SW480 (cell line): ENCODE measurements at regions not wholly inside any gene's neighbourhood (a gene's known extent, or its start where the extent isn't known, plus 50 kb on each side); places are given as distances from the start of the nearest gene placed in this dataset.
"Not testable (repeated sequence)": the region's sequence is repeated elsewhere in the genome, so short reads cannot be mapped to it uniquely, and the experiment has no call there.

Experiments
- DNase-seq: peaks from one replicate; pipeline ENCODE4 v3.0.0-alpha.2; 2016; ENCODE audit warnings: low spot score

DNA sequence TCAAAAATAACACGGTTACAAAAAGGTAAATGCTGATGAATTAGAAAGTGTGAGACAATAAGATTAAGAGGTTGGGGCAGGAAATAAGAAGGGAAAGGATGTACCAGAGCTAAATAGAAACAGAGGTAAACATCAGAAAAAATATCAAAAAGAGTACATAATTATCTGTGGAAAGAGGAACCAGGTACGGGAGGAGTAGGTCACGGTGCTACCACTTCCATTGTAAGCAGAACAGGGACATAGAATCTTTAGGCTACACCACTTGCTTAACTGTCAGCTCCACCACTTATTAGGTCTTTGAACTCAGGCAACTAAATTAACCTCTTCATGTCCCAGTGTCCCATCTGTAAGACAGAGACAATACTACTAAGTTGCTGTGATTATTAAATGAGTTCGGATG, 350.3 kb downstream of the LRATD1 start:
- DNase-seq = no peak

DNA sequence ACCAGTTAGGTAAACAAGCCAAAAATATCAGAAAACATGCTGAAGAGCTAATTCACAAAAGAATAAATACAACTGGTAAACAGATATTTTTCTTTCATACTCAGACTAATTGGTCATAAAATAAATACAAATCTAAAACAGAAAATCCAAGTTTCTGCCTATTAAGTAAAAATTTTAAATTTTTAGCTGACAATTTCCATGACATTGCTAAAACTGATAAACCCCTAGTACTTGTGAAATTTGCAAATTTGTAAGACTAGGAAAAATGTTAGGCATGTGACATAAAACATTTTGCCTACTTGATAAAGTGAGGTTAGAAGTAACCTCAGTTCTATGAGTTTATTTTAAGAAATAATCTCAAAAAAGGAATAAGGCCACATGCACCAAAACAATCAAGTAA, 356.1 kb downstream of the LRATD1 start:
- no peak for DNase-seq

DNA sequence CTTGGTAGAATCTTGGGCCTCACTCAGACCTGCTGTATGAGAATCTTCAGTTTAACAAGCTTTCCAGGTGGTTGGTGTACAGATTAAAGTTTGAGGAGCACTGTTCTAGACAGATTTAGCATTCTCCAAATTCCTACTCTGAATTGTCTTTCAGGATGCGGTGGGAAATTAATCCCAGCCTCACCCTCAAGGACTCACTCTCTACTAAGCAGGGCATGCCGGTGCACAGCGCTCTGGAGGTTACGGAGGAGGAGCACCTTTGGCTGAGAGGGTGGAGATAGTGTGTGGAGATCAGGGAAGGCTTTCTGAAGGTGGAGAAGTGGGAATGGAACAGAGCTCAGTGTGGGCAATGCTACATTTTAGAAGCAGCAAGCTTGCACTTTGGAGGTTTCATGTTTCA, 359.2 kb downstream of the LRATD1 start:
- no peak for DNase-seq

DNA sequence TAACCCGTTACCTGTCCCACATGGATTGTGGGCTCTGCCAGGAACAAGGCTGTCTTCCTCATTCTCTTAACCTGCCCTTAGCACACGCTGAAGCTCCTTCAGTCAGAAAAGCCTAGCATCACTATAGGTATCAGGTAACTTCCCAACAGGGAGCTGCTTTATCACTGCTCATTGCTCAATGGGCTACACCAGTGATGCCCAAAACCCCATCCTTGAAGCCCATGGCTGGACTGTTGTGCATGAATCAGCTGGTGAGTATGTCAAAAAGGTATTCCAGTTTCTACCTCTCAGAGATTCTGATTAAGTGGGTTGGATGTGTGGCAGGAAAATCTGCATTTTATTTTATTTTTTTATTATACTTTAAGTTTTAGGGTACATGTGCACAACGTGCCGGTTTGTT, 362.2 kb downstream of the LRATD1 start:
- DNase-seq = no peak

DNA sequence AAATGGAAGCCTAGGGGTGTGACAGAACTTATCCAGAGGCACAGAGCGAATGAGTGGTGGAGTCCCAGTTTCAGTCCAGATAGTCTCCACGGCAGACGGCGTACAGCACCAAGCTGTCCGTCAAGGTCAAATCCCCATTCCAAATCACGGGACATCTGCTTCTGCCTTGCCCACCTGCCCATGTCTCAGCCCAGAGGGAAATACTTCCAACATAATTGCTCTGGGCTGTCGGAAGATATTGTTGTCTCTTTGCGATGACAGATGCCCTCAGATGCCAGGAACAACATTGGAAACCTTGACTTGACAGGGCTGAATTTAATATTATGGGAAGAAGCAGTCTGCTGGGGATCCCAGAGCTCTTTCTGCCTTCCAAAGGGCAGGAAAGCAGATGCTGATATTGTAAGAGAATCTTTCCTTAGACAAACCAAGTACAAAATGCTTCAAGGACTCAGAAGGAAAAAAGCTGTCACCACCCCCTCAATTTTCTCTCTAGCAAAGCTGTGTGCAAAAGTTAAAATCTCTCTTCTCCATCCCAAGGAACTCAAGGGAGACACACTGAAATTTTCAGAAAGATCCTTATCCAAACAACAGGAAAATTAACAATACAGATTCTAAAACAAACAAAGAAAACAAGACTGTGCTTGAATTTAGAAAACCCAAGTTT, 364.0 kb downstream of the LRATD1 start:
- DNase-seq = no peak

DNA sequence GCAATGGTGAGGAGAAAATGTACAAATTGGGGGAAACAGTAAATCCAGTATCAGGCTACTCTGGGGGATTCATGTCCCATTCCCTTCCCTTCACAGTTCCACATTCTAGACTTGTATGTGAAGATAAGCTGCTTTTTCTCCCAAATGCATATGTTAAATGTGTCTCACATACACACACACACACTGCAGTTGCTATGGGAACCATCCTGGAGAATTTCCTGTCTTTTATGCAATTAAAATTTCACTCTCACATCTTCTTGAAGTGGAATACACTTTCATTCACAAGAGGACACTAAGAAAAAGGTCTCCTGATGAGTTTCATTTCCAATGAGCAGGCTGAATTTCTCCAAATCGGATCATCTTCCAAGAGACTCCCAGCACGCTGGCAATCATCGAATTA, 366.0 kb downstream of the LRATD1 start:
- no peak for DNase-seq

DNA sequence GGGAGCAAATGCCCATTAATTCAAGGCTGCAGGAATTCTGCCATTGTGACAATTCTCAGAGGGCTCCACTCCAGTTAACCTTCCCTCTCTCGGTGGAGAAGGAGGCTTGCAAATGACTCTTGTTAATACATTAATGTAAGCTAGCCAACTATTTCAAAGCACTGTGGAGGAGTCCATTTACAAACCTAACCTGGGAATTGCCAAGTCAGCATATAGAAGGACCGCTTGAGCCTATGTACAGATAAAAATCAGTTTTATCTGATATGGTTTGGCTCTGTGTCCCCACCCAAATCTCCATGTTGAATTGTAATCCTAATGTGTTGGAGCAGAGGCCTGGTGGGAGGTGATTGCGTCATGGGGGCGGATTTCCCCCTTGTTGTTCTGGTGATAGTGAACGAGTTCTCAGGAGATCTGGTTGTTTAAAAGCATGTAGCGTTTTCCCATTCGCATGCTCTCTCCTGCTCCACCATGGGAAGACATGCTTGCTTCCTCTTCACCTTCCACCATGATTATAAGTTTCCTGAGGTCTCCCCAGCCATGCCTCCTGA, 366.7 kb downstream of the LRATD1 start:
- DNase-seq = no peak

DNA sequence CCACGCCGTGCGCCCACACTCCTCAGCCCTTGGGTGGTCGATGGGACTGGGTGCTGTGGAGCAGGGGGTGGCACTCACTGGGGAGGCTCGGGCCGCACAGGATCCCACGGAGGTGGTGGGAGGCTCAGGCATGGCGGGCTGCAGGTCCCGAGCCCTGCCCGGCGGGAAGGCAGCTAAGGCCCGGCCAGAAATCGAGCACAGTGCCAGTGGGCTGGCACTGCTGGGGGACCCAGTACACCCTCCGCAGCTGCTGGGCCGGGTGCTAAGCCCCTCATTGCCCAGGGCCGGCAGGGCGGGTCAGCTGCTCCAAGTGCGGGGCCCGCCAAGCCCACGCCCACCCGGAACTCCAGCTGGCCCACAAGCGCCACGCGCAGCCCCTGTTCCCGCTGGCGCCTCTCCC, 370.0 kb downstream of the LRATD1 start:
- not testable (repeated sequence) for DNase-seq

DNA sequence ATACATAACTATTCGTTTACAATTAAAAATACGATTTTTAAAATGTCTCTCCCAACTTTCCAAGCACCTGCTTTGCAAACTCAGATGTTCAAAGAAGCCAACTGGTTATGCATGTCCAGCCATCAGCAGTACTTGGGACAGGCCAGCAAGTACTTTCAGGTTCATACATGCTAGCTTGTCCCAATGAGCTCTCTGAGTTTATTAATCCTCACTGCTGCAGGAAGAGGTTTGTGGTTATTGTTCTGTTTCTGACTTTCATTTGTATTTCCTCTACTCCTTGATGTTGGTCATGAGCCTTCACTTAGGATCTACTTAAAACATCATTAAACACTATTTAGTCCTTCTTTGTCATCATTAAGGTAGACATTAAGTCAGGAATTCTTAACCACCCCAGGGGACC, 374.1 kb downstream of the LRATD1 start:
- DNase-seq = no peak

DNA sequence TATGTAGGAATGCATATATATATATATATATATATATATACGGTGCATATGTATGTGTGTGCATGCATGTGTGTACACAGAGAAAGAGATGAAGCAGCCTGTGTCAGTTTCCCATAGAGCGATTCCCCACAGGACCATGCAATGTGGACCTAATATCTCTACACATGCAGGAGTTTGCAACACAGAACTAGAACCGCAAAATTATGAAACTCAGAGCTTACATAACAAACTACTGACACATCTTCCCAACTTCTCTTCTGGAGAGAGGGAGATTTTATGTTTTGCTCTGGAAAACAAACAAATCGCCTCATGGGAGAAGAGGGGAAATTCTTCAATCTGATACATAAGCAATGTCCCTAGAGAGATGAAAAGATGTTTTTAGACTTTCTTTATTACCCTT, 377.2 kb downstream of the LRATD1 start:
- no peak for DNase-seq

DNA sequence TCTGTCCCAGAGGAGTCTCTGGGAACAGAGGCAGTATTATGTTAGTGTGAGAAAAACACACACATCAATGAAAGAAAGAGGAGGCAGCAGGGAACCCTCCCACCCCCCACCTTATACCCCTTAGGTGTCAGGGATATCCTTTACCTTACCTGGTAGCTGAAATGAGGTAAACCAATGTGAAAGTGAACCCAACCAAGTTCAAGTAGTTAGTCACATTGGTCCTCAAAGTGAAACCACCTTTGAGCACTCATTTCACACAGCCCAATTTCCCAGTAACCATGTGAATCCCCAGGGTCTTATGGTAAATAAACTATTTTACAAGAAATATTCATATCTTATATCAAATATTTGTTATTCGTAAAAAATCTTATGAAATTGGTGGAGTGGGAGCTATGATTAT, 377.8 kb downstream of the LRATD1 start:
- DNase-seq = no peak

DNA sequence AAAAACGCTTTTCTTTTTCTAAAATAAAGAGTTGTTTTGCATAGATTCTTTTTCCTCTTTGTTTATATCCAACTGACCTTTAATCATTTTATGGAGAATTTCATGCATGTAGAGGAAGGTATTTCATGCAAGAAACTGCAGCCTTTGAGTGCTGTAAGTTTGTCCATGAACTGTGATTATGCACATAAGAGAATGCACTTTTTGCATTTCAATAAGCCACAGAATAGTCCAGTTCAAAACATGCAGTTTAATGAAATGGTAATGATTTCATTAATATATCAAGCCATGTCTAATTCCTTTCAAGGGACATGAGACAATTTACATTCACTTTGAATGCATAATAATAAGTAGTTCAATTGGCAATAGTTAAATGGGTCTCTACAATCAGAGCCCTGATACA, 386.3 kb downstream of the LRATD1 start:
- no peak for DNase-seq

DNA sequence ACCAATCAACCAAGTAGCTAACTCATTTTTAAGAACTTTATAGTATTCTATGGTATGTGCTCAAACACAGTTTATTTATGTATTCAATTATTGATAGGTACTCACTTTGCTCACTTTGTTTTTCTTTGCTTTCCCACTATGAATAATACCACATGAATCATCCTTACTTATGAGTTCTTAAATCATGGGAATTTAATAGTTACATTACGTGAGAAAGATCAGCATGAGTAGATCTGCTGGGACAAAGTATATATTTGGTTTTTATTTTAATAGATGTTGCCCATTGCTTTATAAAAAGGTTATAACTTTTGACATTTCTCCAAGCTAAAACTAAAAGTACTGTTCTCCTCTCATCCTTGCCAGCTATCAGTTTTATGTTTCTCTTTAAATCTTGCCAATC, 390.7 kb downstream of the LRATD1 start:
- no peak for DNase-seq

DNA sequence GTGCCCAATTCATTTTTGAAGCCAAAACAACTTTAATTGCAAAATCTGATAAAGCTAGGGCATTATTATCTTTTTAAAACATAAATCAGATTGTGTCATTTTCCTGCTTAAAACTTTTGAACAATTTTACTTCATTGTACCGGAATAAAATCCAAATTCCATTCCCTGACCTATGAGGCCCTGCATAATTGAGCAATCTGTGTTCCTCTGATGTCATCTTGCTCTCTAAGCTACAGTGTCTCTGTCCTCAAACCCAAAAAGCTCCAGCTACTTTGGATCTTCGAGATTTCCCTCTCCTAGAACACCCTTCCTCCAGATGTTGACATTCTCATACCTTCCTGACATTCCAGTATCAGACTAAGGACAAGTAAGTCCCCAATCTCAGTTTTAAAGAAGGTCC, 395.9 kb downstream of the LRATD1 start:
- no peak for DNase-seq

DNA sequence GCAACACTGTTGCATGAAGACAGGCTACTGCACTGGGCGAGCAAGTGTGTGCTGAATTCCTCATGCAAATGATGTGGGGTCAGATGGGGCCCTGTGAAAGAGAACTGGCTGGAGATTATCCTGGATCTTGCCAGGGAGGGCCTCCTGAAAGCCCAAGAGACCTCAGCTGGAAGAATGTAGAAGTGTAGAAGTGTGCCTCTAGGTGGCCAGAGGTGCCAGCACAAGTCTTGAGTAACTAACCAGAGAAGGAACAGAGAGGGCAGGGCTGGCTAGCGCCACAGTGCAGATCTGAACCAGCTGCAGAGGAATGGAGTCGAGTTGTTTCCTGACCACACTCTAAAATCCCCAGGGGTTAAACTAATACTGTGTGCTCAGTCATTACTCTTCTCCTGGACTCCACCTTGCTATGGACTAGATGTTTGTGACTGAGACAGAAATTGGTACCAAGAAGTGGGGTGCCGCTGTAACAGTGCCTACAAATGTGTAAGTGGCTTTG, 399.3 kb downstream of the LRATD1 start:
- DNase-seq = no peak

DNA sequence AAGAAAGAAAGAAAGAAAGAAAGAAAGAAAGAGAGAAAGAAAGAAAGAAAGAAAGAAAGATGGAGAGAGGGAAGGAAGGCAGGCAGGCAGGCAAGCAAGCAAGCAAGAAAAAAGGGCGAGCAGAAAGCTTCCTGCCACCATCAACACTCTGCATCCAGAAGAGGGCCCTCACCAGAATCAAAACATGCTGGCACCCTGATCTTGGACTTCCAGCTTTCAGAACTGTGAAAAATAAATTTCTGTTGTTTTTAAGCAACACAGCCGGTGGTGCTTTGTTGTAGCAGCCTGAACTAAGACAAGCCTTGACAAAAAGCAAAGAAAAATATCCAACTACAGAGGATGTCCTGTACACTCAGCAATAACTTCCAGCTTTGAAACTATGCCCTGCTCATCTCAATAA, 401.7 kb downstream of the LRATD1 start:
- no peak for DNase-seq

DNA sequence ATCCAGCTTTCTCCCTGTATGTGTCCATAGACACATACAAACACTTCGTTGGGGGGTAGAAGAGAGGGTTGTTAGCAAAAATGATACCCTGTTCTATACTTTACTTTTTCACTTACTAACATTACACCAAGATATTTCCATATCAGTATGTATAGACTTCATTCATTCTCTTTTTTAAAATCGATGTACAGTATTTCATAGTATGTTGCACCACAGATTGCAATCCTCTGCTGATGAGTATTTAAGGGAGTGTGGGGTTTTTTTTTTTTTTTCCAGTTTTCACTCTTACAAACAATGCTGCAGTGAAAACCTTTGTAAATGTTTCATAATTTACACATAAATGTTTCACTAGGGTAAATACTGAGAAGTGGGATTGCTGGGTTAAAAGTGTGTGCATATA, 402.3 kb downstream of the LRATD1 start:
- no peak for DNase-seq

DNA sequence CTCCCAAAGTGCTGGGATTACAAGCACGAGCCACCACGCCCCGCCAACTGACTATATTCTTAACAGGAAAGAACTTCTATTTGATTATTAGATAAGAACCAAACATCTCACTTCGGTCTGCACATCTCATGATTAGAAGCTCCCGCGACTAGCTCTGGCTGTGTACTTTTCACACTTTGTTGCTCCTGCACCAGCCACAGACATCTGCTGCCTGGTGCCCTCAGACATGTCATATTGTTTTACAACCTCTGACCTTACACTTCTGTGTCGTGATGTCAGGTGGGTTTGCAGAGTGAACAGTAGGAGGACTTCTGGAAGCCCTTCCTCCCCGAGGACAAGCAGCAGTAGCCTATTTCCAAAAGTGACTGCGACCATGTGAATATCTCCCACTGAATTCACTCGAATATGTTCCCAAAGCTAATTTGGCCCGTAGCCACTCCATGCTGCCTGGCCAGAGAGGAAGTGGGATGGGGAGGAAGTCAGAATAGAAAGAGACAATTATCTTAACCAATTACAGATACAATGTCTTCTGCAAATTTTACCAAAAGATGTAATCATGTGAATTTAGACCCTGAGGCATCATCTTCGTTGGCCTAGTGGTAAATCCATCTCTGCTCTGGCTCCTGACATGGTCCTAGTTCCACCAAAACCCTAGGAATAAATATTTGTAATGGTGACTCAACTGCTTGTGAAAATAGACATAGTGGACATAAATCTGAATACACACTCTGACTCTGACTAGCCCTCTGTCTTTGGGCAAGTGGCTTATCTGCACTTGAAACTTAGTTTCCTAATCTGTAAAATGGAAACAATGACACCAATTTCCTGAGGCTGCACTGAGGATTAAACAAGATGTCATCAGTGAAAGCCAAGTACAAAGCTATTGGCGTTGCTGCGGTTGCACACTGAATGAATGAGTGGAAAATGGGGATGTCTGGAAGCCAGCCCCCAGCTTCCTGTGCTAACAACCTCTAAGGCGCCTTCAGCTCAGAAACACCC, 406.1 kb downstream of the LRATD1 start:
- DNase-seq = no peak

DNA sequence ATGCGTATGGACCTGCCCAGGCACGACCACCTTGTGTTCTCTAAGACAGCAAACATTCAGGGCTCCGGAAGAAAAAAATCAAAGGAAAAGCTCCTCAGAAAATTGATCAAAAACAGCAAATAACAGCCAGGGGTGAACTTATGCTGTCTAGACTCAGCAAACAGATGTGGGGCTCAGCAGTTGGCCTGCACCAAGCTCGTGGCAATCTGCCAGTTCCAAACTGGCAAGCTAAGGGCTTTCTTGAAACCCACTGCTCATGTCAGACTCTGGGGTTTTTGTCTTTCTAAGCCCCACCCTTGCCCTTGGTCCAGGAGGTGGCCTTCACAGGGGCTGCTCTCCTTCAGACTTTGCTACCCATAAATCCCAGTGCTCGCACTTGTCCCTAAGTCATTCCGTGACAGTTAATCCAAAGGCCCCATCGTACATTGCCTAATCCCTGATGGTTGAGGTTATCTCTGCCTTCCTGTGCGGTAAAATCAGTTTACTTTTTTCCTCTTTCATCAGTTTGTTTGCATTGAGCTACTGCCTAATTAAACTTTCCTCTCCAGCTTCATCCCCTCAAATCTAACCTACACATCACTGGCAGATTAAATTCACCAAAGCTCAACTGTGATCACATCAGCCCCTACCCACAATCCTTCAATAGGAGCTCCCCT, 408.0 kb downstream of the LRATD1 start:
- no peak for DNase-seq

DNA sequence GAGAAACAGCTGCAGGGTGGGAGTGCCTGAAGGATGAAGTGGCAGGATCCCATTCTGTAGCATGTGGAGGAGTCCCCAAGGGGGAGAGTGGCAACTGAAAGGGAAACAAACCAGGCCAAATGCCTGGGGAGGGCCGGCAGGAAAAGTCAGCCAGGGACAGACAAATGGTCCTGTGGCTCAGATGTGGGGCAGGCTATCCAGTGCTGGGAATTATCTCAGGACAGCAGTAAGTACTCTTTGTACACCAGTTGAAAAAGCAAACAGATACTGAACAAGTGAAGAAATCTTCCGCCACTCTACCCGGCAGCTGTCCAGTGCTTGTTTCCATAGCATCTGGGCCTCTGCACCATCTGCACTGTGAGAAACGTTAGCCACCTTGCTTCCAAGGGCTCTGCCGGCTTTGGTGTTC, 408.9 kb downstream of the LRATD1 start:
- no peak for DNase-seq

DNA sequence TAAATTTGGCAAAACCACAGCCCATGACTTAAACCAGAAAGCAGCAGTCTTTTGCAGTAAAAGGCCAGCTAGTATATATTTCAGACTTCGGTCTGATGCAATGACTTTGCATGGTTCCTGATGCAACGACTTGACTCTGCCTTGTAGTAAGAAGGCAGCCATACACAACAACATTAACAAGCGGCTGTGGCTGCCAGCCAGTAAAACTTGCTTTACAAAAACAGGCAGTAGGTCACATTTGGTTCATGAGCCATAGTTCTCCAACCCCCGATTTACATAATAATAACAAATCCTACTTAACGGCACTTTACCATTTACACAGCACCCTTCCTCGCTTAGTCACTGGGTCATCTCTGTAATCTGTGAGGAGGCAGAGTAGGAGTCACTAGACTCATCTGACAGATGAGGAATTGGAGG, 410.3 kb downstream of the LRATD1 start:
- no peak for DNase-seq

DNA sequence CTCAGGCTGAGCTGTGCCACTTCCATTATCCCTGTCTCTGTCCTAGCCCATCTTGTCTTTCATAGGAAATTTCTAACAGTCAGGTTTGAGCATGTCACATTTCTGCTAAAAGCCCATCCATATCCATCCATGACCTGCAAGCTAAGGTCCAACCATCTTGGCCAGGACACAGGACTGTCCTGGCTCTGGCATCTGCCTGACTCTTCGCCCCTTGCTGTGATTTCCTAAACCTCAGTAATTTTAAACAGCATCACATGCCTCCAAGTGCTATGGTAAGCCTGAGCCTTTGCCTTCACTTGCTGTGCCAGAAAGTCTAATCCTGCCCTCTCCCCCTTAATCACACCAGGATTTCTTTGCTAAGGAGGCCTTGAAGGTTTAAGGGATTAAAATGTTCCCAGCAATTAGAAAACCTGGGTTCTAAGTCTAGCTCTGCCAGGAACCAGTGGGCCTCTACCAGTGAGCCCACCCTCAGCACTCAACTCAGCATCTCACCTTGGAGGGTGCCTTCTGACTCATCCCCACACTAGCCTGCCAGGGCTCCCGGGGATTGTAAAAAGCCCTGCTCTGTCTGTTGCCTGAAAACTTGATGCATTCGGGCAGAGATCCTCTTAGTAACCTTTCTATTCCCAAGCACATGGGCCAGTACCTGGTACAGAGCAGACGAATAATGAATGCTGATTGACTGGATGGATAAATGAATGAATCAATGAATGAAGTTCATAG, 411.0 kb downstream of the LRATD1 start:
- no peak for DNase-seq
